K562 (cell line): ENCODE measurements at regions not wholly inside any gene's neighbourhood (a gene's known extent, or its start where the extent isn't known, plus 50 kb on each side); places are given as distances from the start of the nearest gene placed in this dataset.

Experiments
- ARID3B ChIP-seq: fragments of 250-450 bp; sonication (Bioruptor Pico); IDR thresholded peaks from 2 replicates; pipeline ENCODE4 v1.4.0; 2020; ENCODE audit warnings: borderline replicate concordance
- CTCF ChIP-seq, 3 experiments: IDR thresholded peaks in 2 of 3; conservative IDR thresholded peaks in 1 of 3; 2 replicates each; pipeline ENCODE4 v1.5.1; 2011 to 2012; ENCODE audit warnings: low read length in 3 of 3, mild to moderate bottlenecking in 3 of 3, control low read depth in 2 of 3, improper control_type of control experiment in 1 of 3, inconsistent platforms in 1 of 3, low read depth in 1 of 3, mixed read lengths in 1 of 3, moderate library complexity in 1 of 3; ENCODE audit not compliant: insufficient read depth in 2 of 3
- E2F8 ChIP-seq: fragments of 450-650 bp; IDR thresholded peaks from 2 replicates; pipeline ENCODE4 v1.7.1; 2018; ENCODE audit warnings: mild to moderate bottlenecking, low read depth; ENCODE audit not compliant: partially characterized antibody
- POLR2A ChIP-seq: fragments of 450-650 bp; conservative IDR thresholded peaks from 2 replicates; pipeline ENCODE4 v1.6.1; 2016
- POLR2AphosphoS5 ChIP-seq: IDR thresholded peaks from 2 replicates; pipeline ENCODE4 v1.6.1; 2011; ENCODE audit warnings: mild to moderate bottlenecking, low read depth, low read length, moderate library complexity; ENCODE audit not compliant: control insufficient read depth, insufficient read depth
- RAD51 ChIP-seq: fragments of 450-650 bp; IDR thresholded peaks from 2 replicates; pipeline ENCODE4 v1.7.1; 2016; ENCODE audit warnings: low read depth, mild to moderate bottlenecking, borderline replicate concordance
- REST ChIP-seq, 2 experiments: fragments of 450-650 bp; formaldehyde crosslinking in 1 of 2; IDR thresholded peaks; 2 replicates each; pipeline versions ENCODE4 v1.4.0 to v1.6.1; 2014 to 2020; ENCODE audit warnings: mild to moderate bottlenecking in 2 of 2, borderline replicate concordance in 1 of 2, low read depth in 1 of 2

GRCh38 chr6:22697306-22697705 is 127.9 kb downstream of the HDGFL1 start:
- no peak for TF ChIP-seq ARID3B
- no peak for TF ChIP-seq POLR2AphosphoS5
- no peak for TF ChIP-seq E2F8
- no peak for TF ChIP-seq REST (IDR thresholded peaks at IDR 0.05; ENCODE audit: borderline replicate concordance)
- no peak for TF ChIP-seq REST (CRISPR knock-in tag; IDR thresholded peaks at IDR 0.05; ENCODE audit: low read depth)
- TF ChIP-seq RAD51, result no peak
- no peak for TF ChIP-seq POLR2A
- TF ChIP-seq CTCF (IDR thresholded peaks at IDR 0.05 in 2 of 3, conservative IDR thresholded peaks at IDR 0.05 in 1 of 3; ENCODE audit: insufficient read depth in 2 of 3, low read depth in 1 of 3, low read length in 3 of 3), result no peak
